Muscle of arm (tissue), 1 donor: ENCODE measurements at regions not wholly inside any gene's neighbourhood (a gene's known extent, or its start where the extent isn't known, plus 50 kb on each side); places are given as distances from the start of the nearest gene placed in this dataset.

Experiments used
- DNase-seq: peaks from one replicate; pipeline ENCODE4 v3.0.0-alpha.2; 2013

DNA sequence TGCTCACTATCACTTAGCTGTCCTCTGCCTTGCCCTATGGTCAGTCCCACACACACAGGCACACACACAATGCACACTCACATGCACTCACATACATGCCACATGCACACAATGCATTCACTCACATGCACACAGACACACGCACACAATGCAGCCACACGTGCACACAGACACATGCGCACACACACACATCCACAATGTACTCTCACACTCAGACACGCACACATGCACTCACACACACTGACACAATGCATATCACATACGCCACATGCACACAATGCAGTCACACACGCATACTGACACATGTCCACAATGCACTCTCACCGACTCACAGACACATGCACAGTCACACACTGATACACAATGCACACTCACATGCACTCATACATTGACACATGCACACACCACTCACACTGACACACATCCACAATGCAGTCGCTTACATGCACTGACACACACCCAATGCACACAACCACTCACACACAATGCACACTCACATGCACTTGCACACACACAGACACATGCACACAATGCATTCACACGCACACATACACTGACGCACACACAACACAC is 99.7 kb downstream of the ENGASE start:
- no peak for DNase-seq

DNA sequence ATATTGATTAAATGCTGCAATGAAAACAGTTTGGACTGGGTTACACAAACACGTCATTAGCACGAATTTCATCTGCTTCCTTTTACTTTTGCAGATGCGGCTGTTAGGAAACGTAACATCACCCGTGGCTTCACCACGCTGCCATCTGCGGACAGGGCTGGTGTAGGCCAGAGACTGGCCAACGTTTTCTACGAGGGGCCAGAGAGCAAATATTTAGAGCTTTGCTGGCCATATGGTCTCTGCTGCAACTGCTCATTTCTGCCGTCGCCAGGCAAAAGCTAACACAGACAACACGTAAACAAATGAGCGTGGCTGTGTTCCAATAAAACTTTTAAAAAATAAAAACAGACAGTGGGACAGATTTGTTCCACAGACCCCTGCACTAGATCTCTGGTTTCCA is 96.6 kb downstream of the ENGASE start:
- peak; percentile 18 for DNase-seq

DNA sequence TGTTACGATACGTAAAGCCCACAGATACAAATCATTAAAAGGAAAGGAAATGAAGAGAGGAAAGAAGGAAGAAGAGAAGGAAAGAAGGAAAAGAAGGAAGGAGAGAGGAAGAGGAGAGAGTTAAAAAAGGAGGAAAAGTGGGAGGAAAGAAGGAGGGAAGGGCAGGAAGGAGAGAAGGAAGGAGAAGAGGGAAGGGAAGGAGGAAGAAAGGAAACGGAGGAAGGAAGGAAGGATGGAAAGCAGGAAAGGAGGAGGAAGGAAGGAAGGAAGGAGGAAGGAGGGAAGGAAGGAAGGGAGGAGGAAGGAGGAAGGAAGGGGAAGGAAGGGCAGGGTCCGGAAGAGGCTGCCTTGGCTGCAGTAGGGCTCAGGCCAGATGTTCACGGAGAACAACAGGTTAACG is 95.2 kb downstream of the ENGASE start:
- DNase-seq, result no peak

DNA sequence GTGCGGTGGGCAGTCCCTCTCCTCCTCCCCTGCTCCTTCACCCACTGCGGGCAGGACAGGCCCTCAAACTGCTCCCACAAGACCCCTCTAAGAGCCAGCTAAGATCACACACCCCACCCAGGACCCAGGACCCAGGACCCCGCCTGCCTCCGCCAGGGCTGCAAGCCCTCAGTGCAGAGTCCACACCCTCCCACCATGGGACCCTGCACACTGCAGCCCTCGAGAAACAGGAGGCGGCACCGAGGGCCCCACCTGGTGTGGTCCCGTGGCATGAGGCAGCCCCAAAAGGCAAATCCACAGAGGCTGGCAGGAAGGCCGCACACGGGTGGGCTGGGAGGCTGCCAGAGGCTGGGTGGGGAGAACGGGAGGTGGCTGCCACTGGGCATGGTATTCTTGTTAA is 94.7 kb downstream of the ENGASE start:
- no peak for DNase-seq

DNA sequence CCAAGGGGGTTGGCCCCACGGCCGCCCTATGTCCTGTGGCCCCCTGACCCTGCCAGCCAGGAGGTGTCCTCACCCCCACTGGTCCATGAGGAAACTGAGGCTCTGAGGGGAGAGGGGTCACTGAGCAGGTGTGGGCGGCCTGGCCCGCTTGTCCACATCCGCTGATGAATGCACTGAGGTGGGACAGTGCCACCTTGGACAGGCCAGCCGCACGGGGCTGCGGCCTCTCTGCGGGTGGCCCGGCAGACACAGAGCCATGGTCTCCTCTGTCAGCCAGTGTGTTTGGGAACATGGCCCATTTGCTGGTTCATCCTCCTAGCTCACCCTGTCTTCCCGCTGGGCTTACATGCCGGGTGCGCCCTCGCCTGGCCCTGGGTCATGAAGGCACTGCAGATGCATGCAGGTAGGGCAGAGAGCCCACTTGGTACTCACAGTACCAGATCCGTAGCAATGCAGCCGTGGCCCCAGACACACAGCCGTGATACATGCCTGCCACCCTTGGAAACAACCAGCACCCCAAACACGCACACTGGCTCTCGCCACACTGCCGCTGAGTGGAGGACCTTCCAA is 93.9 kb downstream of the ENGASE start:
- no peak for DNase-seq

DNA sequence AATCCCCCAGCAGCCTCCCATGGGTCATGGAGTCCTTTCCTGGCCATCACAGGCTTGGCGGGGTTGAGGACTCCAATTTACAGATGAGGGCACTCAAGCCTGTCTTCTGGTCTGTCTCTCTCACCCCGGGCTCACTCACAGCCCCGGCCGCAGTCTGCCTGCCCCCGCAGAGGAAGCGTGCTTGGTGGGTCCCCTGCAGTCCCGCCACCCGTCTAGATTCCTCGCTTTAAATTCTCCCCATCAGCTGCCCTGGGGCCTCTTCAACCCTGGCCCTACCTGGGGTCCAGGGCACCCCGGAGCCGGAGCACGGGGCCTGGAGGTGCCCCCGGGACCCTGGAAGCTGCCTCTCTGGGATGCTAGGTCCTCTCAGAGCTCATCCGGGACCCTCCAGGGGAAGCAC is 92.9 kb downstream of the ENGASE start:
- no peak for DNase-seq

DNA sequence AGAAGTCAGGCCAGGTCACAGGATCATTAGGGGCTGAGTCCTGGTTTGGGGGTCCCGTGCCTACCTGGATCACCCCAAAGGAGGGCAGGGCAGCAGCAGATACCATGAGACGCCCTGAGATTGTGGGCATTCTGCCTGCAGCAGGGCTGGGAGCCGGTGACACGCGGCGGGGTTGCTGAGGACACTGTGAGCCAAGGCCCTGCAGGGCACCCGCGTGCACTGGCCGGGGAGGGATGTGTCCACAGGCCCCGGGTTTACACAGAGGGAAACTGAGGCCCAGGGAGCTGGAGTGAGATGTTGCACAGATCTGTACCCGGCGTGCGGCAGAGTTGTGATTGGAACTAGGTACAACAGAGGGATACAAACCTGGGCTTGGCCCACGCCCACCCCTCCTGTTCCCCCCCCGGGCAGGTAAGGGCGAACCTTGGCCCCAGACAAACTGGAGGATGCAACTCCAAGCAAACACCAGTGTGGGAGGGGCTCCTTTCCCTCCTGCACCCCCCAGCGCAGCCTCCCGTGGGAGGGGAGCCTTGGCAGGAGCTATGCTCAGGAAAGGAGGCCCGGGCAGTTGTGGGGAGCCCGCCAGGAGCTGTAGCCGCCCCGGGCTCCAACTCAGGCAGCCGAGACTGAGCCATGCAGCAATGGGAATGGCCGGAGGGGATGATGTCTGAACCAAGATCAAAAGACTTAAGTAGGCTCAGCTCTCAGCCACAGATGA is 91.3 kb downstream of the ENGASE start:
- DNase-seq, result no peak

DNA sequence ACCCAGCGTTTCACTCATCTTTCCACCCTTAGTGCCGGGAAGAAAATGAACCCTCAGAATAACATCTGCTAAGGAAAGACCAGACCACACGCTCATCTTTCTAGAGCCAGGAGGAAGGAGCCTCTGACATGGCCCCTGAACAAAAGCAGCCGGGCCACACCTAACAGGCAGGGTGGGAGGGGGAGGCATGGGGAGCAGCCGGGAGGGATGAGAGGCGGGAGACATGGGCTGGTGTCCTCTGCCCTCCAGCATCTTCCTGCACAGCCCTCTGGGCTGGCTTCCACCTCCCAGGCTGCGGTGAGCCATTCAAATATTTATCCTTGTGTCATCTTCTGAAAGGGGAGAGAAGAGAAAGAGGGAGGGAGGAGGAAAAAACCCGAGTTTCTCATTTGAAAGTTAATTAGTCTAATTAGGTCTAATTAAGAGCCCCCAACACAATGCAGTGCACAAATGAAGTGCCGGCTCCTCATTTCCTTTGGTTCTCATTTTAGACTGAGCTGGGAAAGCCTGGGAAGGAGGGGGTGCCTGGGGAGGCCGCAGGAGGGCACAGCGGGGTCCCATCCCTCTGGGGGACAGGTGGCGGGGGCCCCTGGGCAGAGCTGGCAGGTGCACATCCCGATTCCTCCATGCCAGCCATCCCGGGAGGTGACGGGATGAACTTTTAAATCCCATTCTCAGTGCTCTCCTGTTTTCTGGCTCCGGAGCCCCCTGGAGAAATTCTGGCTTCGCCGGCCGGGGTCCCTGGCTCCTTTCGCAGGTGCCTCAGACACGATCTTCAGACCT is 90.5 kb downstream of the ENGASE start:
- DNase-seq, result no peak

DNA sequence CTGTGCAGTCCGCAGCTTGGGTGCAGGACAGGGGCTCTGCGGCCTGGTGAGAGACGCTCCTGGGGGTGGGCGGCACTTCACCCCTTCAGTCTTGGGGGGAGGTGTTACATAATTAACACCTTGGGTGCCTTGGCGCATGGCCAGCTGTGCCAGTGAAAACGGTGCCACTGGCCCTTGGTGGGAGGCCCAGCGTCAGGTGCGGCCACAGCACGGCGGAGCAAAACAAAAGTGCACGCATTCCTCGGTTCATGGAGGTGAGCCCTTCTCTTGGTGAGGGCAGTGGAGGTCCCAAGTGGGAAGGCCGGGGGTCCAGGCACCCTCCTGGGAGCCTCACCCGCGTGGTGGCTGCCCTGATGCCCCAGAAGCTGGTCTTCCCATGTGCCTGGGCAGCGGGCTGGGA is 89.8 kb downstream of the ENGASE start:
- no peak for DNase-seq

DNA sequence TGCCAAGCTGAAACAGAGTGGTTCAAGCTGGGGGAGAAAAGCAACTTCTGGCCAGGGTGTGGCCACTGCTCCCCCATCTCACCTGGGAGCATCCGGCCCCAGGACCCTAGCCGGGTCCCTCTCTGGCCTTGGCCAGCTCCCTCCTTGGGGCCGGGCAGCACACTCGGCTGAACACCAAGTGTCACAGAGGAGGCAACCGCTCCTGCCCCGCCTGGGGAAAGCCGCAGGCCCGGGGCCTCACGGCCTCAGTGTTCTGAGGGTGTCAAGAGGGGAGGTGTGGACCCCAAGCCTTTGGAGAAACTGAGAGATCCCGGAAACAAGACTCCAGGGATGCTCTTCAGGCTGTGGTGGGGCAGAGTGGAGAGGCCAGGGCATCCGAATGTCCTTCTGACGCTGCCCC is 88.4 kb downstream of the ENGASE start:
- no peak for DNase-seq

DNA sequence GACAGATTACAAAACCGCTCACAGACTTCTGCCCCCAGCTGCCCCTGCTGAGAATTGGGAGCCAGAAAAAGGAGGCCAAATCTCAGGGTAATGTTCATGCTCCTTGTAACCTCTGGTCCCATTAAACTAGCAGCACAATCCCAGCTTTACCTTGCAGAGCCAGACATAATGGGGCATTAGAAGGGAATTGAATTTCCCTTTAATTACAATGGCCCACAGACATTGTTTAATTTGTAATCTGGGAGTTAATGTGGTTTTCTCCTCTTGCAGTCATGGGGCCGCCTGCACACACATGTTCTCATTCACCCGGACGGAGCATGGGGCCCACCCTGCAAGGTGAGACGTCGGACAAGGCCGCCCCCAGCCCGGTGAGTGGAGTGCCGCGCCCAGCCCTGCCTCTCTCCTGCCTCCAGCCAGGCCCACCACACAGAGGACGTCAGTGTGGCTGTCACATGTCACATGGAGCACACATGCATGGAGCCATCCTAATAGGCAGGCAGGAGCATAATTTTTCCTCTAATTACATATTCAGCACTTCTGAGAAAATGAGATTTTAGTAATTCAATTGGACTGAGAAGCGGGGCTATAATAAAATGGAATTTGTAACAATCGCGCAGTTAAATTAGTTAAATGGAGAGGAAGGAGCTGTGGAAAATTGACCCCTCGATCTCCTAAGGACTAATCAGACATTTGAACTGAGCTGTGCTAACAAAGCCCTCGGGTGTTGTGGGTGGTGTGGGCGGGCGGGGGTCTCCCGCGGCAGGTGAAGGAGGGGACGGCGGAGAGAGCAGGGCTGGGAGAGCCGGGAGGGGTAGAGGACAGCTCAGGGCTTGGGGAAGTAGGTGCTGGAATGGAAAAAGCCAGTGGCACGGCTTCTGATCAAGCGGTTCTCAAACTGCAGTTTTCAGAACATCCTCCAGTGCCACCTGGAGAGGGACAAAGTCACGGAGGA is 87.7 kb downstream of the ENGASE start:
- no peak for DNase-seq

DNA sequence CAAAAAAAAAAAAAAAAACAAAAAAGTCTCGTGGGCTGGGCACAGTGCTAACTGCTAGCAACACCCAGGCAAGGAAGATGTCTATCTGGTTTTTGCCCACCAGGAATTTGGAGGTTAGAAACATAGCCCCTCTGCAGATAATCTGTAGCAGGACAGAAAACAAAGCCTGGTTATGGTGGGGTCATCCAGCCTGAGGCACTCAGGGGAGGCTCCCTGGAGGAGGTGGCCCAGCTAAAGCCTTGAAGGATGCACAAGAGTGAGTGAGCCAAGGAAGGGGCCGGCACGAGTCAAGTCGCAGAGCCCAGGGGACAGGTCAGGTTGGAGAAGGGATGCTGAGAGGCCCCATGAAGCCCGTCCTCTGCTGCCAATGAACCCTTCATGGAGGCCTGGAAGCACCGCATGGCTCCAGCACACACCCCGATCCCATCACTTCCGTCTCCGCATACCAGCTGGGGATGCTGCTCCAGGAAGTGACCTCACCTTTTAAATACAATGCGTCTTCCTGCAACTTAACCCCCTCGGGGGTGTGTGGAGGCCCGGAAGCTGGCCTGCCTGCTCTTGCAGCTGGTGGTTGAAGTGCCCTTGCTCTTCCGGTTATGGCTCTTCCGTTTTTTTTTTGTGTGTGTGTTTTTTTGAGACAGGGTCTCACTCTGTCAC is 86.5 kb downstream of the ENGASE start:
- DNase-seq, result no peak

DNA sequence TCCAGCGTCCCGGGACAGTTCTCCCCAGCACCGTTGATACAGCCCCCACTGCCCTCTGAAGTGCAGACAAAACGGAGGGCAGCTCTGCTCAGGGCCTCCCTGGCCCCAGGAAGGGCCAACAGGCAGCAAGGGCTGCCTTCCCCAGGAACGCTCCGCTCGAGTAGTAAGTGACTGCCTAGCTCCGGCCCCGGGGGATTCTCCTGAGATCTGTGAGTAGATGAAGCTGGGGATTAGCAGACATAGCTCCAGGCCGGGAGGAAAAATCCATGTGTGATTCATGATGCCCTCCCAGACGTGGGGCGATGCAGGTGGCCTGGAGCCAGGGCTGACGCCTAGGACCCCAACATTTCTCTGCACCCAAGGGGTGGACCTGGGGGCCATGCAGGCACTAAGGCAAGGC is 85.3 kb downstream of the ENGASE start:
- no peak for DNase-seq

DNA sequence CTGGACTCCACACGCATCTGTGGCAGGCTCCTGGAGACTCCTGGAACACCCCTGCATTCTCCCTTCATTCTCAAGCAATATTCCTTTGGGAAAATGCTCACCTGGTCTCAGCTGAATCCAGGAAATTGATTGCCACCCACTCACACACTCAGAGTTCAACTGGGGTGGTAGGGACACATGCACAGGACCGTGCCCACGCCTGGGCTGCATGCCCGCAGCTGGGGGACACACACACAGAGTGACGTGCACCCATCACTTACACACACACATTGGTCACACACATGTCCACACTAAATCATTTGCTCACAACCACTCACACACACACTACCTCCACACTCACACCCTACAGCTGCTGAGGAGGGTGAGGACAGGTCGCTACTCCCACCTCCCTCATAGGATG is 84.8 kb downstream of the ENGASE start:
- no peak for DNase-seq

DNA sequence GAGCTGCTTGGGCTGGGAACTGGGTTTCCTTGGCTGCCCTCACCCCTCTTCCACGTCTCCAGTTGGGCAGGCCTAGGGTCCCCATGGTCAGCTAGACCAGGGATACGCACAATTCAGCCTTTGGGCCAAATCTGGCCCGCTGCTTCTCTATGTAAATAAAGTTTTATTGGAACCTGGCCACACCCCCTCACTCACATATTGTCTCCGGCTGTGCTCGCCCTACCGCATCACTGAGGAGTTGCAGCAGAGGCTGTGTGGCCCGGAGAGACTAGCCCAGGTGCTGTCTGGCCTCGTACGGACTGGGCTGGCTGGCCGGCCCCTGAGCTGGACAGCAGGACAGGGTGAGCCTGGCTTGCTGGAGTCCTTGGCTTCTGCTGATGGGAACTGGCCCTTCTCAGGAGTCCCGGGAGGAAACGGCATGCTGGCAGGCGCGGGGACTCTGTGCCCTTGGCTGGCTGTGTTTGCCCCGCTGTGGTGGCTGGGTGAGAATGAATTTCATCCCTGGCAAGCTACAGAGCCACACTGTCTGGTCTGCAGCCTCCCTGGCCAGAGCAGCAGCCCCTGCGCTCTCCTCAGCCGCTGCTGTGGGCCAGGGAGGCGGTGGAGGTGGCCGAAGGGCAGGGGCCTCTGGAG is 82.0 kb downstream of the ENGASE start:
- no peak for DNase-seq

DNA sequence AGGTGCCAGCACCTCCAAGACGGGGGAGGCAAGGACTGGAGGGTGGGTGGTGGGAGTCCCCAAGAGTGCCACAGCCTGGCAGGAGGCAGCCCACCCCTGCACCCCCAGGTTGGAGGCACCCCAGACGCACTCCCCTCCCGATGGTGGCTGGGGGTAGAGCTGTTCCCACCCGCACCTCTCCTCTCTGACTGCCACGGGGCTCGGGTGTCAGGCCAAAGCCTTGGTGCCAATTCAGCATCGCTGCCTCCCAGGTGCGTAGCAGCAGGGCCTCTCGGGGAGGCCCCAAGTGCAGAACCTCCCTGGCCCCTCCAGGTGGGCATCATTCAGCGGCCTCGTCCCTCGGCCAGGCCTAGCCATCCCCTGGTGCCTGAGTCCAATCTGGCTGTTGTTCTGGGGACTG is 81.1 kb downstream of the ENGASE start:
- no peak for DNase-seq

DNA sequence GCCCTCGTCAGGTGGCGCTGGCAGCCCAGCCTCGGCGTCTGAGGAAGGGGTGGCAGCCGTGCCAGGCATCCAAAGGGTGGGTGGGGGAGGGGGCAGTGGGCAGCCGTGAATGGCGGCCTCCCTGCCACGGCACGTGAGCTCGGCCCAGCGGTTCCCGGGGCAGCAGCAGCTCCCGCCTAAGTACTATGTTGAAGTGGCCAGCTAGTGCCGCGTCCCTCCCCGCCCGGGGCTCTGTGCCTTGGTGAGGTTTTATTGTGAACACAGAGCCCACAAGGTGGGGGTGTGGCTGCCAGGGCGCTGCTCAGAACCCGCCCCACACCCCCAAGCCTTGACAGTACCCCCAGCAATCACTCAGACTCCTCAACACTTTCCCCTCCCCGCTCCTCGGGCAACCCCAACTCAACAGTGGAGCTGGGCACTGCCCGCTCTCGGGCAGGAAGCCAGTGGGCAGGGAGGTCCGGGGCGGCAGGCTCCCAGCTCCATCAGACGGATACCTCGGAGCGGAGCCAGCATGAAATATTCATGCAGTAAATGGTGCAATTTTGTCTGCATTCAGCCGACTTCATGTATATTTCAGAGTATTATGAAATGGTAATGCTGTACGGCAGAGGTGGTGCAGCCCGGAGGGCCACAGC is 80.4 kb downstream of the ENGASE start:
- no peak for DNase-seq

DNA sequence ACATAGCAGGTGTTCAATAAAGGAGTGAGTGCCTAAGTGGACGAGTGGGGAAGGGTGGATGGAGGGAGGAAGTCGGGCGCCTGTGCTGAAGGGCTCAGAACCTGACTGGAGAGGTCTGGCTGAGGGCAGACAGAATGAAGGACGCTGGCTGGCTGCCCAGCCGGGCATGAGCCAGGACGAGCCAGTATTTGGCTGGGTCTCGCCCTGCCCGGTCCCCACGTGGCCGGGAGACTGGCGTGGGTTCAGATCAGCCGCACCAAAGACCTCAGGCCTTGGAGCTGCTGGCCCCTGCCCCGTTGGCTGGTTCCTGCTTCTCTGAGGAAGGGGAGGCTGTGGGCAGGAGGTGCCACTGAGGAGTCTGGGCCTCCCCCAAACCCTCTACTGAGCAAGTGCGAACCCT is 79.8 kb downstream of the ENGASE start:
- DNase-seq, result no peak

DNA sequence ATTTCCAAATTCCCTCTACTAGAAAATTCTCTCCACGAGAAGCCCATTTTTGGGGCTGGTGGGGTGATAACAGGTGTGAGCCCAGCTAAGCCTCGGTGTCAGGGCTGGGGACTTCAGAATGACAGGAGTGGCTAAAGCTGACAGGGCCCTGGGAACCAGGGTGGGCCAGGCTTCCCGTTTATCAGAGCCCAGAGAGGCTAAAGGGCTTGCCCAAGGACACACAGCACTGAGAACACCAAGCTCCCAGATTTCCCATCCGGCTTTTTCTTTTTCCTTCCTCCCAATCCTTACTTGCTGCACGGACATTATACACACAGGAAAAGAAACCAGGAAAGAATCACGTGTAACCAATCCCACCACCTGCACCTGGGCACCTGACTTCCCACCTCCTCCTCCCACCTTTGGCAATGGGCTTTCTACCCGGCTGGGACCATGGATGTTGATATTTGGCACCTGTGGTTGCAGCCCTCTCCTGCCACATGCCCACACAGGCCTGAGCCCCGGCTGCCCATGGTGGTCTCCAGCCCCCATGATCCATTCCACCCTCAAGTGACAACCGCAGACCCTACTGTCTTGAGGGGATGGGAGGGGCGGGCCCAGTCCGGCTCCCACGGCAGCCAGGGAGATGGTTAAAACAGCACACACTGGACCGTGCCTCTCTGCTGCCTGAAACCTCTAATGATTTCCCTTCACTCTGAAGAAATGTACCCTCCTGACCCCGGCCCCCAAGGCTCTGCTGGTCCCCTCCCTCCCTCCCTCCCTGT is 78.9 kb downstream of the ENGASE start:
- DNase-seq, result no peak
